PC-3 (cell line): ENCODE measurements at regions not wholly inside any gene's neighbourhood (a gene's known extent, or its start where the extent isn't known, plus 50 kb on each side); places are given as distances from the start of the nearest gene placed in this dataset.

Source experiments
- EZH2phosphoT487 ChIP-seq: fragments of 300-600 bp; sonication (generic); IDR thresholded peaks from 2 replicates; pipeline ENCODE4 v1.6.1; 2018; ENCODE audit warnings: mild to moderate bottlenecking, antibody characterized with exemption, low read length, borderline replicate concordance
- TF ChIP-seq, protein P1 (sequence below): fragments of 300-600 bp; sonication (generic); conservative IDR thresholded peaks from 2 replicates; pipeline ENCODE4 v1.5.1; 2017; ENCODE audit warnings: antibody characterized with exemption, low read depth, mild to moderate bottlenecking, low read length

DNA sequence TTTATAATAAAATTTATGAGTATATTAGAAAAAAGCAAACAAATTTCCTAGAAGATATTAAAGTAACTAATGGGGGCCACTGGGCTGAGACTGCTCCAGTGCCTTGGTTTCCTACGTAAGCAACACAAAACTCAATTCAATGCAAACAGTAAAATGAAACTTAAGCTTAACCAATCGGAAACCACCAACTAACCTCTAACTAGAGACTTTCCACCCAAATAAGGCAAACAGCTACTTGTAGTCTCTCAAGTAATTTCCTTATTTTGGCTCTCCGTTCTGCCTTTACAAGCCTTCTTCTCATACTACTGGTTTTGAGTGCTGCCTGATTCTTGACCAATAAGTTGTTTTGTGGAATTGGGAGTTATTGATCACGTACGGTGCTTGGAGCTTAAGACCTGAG is 167.3 kb upstream of the VEGFC start:
- TF ChIP-seq, protein P1, sequence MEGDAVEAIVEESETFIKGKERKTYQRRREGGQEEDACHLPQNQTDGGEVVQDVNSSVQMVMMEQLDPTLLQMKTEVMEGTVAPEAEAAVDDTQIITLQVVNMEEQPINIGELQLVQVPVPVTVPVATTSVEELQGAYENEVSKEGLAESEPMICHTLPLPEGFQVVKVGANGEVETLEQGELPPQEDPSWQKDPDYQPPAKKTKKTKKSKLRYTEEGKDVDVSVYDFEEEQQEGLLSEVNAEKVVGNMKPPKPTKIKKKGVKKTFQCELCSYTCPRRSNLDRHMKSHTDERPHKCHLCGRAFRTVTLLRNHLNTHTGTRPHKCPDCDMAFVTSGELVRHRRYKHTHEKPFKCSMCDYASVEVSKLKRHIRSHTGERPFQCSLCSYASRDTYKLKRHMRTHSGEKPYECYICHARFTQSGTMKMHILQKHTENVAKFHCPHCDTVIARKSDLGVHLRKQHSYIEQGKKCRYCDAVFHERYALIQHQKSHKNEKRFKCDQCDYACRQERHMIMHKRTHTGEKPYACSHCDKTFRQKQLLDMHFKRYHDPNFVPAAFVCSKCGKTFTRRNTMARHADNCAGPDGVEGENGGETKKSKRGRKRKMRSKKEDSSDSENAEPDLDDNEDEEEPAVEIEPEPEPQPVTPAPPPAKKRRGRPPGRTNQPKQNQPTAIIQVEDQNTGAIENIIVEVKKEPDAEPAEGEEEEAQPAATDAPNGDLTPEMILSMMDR, result no peak
- no peak for TF ChIP-seq EZH2phosphoT487
